ENCODE measurements at regions not wholly inside any gene's neighbourhood (a gene's known extent, or its start where the extent isn't known, plus 50 kb on each side); places are given as distances from the start of the nearest gene placed in this dataset.
"Not testable (repeated sequence)": the region's sequence is repeated elsewhere in the genome, so short reads cannot be mapped to it uniquely, and the experiment has no call there.

GRCh38 chr17:20947708-20948107 is 95.1 kb downstream of the USP22 start:
- not testable (repeated sequence) for H3K9ac ChIP-seq (ENCODE audit: low read depth, low read length); H3K9me3 ChIP-seq (ENCODE audit: control insufficient read depth, insufficient read depth, low read length); H3K36me3 ChIP-seq (ENCODE audit: control insufficient read depth, insufficient read depth, low read length); H3K4me1 ChIP-seq (ENCODE audit: control insufficient read depth, insufficient read depth, low read length); H3K4me3 ChIP-seq (ENCODE audit: low read depth, low read length); H3K27me3 ChIP-seq (ENCODE audit: control insufficient read depth, insufficient read depth, low read length)

GRCh38 chr17:20948984-20949777 is 93.6 kb downstream of the USP22 start:
- H3K4me3 ChIP-seq (ENCODE audit: low read depth, low read length) = no peak overlapping the region
- H3K9me3 ChIP-seq (ENCODE audit: control insufficient read depth, insufficient read depth, low read length) = no peaks in the 10 kb centered on the region
- H3K9ac ChIP-seq (ENCODE audit: low read depth, low read length) = no peak overlapping the region
- no peaks in the 10 kb centered on the region for H3K27me3 ChIP-seq (ENCODE audit: control insufficient read depth, insufficient read depth, low read length)
- H3K36me3 ChIP-seq (ENCODE audit: control insufficient read depth, insufficient read depth, low read length) = no peaks in the 10 kb centered on the region
- peaks cover 4% of the 10 kb centered on the region for H3K4me1 ChIP-seq (ENCODE audit: control insufficient read depth, insufficient read depth, low read length)

Measured in iPS-15b (cell line).